Transverse colon (tissue), 4 donors: ENCODE measurements at regions not wholly inside any gene's neighbourhood (a gene's known extent, or its start where the extent isn't known, plus 50 kb on each side); places are given as distances from the start of the nearest gene placed in this dataset.

Source experiments
- CTCF ChIP-seq, 5 experiments: fragments of 200-600 bp in 3 of 5; fragments of 450-650 bp in 2 of 5; sonication (generic) in 3 of 5; IDR thresholded peaks; 1 replicate in 2 of 5; 2 replicates in 3 of 5; pipeline ENCODE4 v1.5.1; 2016 to 2017; ENCODE audit warnings: antibody characterized with exemption in 5 of 5, inconsistent platforms in 3 of 5, mild to moderate bottlenecking in 2 of 5, moderate library complexity in 1 of 5
- POLR2AphosphoS5 ChIP-seq, 3 donors: sonication (generic); formaldehyde crosslinking; IDR thresholded peaks; one replicate each; pipeline ENCODE4 v1.6.1; 2016; ENCODE audit warnings: antibody characterized with exemption in 3 of 3

GRCh38 chr9:86515221-86515620 is 161.0 kb upstream of the TUT7 start:
- TF ChIP-seq CTCF (IDR thresholded peaks at IDR 0.05) (no peak), POLR2AphosphoS5 (IDR thresholded peaks at IDR 0.05) (no peak)
